Breast epithelium (tissue), 3 donors: ENCODE measurements at regions not wholly inside any gene's neighbourhood (a gene's known extent, or its start where the extent isn't known, plus 50 kb on each side); places are given as distances from the start of the nearest gene placed in this dataset.

Experiments used
- POLR2A ChIP-seq: fragments of 450-650 bp; IDR thresholded peaks from one replicate; pipeline ENCODE4 v1.6.1; 2016; ENCODE audit warnings: antibody characterized with exemption, mild to moderate bottlenecking, moderate library complexity
- POLR2AphosphoS5 ChIP-seq, 3 donors: sonication (generic); formaldehyde crosslinking; IDR thresholded peaks; one replicate each; pipeline ENCODE4 v1.6.1; 2017; ENCODE audit warnings: antibody characterized with exemption in 3 of 3
- TF ChIP-seq, protein P1 (sequence below), 3 donors: fragments of 450-650 bp; IDR thresholded peaks; one replicate each; pipeline ENCODE4 v1.5.1; 2016 to 2017; ENCODE audit warnings: antibody characterized with exemption in 3 of 3, mild to moderate bottlenecking in 3 of 3, moderate library complexity in 3 of 3

GRCh38 chr12:58272461-58272860 lies 331.1 kb downstream of the ATP23 start:
- TF ChIP-seq, protein P1, sequence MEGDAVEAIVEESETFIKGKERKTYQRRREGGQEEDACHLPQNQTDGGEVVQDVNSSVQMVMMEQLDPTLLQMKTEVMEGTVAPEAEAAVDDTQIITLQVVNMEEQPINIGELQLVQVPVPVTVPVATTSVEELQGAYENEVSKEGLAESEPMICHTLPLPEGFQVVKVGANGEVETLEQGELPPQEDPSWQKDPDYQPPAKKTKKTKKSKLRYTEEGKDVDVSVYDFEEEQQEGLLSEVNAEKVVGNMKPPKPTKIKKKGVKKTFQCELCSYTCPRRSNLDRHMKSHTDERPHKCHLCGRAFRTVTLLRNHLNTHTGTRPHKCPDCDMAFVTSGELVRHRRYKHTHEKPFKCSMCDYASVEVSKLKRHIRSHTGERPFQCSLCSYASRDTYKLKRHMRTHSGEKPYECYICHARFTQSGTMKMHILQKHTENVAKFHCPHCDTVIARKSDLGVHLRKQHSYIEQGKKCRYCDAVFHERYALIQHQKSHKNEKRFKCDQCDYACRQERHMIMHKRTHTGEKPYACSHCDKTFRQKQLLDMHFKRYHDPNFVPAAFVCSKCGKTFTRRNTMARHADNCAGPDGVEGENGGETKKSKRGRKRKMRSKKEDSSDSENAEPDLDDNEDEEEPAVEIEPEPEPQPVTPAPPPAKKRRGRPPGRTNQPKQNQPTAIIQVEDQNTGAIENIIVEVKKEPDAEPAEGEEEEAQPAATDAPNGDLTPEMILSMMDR (IDR thresholded peaks at IDR 0.05): no peak
- TF ChIP-seq POLR2A (no peak), POLR2AphosphoS5 (IDR thresholded peaks at IDR 0.05) (no peak)
